NCI-H128 (cell line): ENCODE measurements at regions not wholly inside any gene's neighbourhood (a gene's known extent, or its start where the extent isn't known, plus 50 kb on each side); places are given as distances from the start of the nearest gene placed in this dataset.
"Not testable (repeated sequence)": the region's sequence is repeated elsewhere in the genome, so short reads cannot be mapped to it uniquely, and the experiment has no call there.

Experiments used
- DNase-seq: peaks from one replicate; lab custom pipeline; 2025; ENCODE audit not compliant: unreplicated experiment; lab: John Stamatoyannopoulos, UW

DNA sequence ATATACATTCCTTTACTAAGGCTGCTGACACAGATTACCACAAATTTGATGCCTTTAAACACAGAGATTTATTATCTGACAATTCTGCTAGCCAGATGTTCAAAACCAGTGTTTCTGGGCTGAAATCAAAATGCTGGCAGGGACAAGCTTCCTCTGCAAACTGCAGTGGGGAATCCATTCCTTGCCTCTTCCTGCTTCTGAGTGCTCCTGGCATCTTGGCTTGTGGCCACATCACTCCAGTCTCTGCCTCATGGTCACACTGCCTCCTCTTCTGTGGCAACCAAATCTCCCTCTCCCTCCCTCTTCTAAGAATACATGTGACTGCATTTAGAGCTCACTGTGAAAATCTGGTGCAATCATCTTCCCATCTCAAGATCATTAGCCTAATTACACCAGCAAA is 235.7 kb downstream of the TTC8 start:
- no peak for DNase-seq

DNA sequence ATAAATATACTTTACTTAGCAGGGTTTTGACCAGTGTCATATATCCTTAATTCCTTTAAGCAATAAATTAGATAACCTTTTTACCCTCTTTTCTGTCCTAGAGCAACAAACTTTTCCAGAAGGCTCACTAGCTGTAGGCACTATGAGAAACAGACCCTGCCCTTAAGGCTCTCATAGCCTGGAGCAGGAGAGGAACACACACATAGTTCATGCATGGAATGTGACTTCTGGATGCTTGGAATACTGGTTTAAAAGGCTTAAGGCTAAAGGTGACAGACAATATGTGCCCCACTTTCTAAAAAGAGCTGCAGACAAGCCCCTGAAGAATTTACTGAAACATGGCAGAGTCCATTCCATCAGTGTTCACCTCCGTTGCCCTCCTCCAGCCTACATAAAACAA is 237.2 kb downstream of the TTC8 start:
- no peak for DNase-seq

DNA sequence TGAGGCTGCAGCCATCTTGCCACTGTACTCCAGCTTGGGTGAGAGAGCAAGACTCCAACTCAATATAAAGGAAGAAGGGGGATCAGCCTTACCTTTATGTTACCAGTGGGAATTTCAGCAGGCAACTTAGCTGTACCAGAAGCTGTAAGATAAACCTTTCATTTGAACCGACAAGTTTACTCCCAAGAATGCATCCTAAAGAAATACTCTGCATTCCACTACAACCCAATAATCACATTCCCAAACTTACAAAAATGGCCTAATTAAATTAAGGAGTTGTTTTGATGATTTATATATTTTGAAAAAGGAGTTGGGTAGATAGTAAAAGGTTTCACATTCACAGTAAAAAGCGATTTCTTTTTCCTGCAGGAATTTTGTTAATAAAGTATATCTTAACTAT is 241.4 kb downstream of the TTC8 start:
- no peak for DNase-seq

DNA sequence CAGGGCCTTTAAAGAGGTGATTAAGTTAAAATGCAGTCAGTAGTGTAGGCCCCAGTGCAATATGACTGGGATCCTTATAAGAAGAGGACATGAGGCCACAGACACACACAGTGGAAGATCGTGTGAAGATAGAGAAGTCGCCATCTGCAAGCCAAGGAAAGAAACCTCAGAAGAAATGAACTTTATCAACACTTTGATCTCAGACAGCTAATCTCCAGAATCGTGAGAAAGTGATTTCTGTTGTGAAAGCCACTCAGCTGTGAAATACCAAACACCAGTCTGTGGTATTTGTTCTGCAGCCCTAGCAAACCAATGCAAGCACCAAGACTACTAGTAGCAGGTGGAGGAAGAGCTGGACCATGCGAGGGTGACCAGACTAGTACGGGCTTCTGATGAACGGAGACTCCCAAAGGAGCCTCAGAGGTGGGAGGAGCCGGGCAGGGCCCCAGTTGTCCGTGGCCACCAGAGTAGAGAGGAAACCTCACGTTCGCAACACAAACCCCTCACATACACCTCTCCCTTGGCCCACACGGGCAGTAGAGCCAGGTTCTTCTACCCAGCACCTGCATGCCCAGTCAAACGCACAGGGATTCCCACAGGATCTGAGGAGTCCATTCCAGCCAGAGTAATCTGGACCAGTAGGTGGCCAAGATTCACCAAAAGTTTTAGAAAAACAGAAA is 243.0 kb downstream of the TTC8 start:
- DNase-seq: no peak

DNA sequence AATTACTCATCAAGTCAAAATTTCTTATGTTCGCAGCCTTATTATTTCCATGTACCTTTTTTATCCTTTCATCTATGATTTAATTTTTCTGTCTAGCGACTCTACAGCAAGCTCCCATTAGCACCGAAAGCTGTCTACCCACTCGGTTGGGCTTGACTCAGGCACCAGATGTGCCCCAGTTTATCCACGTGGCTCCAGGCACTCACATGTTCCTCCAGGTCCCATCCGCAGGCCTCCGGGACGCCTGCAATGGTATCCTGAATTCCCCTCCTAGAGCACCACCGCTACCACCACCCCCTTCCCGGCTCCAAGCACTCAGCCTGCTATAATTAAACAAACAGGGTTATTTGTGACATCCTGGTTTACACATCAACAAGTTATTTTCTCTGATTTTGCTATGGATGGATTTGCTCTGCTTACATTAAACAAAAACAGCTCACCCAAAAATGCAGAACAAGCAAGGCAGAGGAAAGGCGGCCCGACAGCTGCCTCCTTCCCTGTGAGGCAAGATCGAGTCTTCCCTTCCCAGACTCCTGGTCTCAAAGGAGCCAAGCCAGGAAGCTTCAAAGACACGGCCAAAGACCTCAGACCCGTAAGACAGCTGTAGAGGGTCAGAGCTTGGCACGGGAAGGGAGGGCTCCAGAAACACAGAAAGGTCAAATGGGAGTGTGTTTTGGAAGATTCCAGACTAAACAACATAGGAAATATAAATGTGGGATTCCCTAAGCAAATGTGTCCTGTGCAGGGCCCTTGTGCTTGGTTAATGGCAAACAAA is 253.8 kb downstream of the TTC8 start:
- no peak for DNase-seq

DNA sequence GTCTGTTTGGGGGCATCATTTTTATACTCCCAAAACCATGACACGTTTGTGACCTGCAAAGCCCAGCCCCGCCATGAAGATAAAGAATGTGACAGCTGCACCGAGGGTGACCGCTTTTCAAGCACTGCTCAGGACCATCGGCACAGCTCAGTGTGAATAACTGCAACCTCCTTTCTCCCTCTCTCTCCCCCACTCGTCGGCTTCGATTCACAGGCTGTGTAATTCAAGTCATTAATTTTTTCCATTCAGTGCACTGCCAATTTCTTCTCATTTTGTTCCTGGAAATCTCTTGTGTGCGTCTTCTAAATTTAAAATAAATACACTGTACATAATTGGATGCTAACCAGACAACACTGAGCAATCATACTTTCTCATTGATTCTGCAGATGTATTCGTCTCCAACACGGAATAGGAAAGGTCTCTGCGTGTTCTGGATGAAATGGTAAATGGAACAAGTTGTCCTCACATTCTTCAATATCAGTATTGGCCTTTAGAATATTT is 260.8 kb downstream of the TTC8 start:
- no peak for DNase-seq

DNA sequence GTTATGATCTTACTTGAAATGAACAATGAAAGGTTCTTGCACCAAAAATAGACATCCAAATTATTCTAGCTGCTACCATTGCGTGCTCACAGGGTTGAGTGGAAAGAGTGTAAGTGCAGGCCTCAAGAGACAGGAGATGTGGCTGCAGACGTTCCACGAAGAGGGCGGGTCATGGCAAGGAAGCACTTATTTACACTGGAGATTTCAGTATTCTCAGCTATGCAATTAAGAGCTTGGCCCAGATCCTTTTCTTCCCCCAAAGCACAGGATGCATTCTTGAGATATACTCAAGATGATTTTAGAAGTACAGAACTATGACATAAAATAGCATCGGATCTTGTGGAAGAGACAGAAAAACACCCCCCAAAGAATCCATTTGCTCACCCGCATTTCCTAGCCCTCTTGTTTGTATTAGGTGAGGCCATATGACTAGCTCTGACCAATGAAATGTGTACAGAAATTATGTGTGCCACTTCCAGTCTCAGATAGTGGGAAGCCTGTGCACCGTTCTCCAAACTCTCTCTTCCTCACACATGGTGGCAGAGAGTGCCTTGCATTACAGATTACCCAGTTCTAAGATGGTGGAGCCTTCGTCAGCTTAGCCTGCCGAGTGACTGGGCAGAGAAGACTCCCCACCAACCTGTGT is 261.4 kb downstream of the TTC8 start:
- DNase-seq: no peak

DNA sequence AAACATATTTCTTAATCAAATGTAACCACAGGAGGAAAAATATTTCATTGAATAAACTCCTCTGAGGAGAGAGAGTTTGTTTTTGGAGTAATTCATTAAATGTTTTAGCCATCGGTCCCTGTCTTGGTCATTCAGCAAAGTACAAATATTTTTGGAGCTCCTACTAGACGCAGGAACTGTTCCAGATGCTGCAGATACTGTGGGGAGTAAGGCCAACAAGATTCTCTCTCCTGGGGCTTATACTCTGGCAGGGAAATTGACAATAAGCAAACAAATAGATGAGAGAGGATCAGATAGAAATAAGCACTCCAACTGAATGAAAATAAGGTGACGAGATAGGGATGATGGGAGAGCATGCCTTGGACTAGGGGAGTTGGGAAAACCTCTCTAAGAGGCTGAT is 264.1 kb downstream of the TTC8 start:
- DNase-seq: no peak

DNA sequence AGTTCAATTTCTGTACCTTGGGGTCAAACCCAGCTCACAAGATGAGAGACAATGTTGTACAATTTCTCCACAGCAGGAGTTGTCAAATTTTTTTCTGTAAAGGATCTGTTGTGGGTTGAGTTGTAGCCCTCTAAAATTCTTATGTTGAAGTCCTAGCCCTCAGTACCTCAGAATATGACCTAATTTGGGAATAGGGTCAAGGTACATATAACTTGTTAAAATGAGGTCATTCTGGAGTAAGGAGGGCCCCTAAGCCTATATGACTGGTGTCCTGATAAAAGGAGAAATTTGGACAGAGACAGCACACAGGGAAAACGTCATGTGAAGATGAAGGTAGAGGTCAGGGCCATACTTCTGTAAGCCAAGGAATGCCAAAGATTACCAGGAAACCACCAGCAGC is 264.9 kb downstream of the TTC8 start:
- DNase-seq: no peak

DNA sequence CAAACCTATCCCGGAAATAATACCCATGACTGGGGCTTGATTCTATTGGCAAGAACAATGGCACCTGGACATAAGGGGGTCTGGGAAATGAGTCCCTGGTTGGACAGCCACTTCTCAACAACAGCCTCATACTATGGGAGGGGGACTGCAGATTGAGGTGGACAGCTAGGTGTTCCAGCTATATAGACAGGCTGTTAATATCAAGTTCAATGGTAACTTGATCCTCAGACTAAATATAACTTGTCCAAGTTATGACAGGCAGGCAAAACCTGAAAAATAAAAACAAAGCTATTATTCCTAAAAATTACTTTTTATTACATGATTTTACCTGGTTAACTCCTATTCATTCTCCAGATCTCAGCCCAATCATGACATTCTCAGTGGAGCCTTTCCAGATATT is 267.3 kb downstream of the TTC8 start:
- DNase-seq: no peak

DNA sequence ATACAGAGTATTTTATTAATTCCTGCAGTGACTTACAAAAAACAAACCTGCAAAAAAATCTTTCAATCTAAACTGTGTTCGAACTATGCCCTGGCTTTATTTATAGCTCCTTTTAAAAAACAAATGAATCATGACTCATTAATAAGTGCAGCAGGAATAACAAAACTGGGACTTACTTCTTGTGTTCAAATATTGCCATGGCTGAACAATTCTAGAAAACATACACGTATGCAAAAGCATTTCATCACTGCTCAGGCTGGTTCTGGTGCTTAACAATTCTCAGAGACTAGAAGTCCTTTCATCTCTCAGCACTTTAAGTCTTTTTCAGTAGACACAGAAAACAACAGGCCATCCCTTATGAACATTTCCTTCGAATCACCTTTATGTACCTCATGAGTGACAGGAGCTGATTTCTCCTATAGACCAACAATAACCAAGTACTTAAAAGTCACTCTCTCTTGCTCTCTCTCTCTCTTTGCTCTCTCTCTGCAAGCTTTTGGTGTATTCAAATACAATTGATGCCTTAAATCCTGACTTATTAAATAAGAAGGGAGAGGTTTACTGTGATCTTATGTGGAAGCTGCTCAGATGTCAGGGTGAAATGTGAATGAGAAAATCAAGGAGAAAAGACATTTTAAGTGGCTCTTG is 268.8 kb downstream of the TTC8 start:
- DNase-seq: no peak

DNA sequence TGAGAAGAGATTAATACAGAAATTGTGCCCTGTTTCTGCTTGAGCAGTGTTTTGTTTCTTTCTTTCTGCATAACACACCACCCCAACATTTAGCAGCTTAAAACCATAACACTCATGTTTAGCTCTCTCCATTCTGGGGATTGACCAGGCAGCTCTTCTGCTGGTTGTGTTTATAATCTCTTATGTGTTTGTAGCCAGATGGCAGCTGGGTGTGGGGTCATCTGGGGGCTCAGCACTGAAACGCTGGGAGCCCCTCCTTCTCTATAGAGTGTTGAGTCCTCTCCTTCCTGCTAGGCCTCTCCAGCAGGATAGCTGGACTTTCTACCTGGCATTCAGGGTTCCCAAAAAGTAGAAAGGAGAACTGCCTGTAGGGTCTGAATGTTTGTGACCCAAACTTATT is 270.6 kb downstream of the TTC8 start:
- DNase-seq: no peak

DNA sequence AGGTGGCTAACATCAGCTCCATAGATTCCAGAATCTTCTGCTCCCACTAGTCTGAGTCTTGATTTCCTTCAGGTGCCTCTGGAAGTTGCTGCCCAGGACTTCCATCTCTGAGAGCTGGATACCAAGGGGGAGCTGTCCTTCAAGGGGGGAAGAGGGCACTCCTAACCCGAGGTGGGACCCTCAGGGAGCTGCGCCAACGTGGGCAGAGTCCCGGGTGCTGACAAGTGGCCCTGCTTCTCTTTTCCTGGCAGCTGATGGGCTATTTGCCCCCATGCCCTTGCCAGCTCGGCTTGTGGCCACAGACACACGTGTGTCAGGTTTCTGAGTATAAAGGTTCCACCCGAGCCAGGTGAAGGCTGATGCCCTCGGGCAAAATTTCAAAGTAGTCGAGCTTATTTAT is 272.5 kb downstream of the TTC8 start:
- no peak for DNase-seq

DNA sequence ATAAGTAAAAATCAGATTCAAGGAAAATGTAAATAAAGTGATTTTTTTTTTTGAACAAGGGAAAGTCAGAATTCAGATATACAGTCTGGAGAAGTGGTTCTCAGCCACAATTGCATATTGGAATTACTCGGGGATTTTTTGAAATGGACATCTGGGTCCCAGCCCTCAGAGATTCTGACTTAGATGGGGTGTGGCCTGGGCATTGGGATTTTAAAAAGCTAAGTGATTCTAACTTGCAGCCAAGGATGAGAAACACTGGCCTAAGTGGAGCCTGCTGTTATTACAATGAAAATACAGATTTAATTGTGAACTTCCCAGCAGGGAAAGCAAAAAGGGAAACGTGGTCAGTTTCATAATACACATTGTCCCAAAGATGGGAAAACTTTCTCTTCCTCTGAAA is 273.8 kb downstream of the TTC8 start:
- DNase-seq: no peak

DNA sequence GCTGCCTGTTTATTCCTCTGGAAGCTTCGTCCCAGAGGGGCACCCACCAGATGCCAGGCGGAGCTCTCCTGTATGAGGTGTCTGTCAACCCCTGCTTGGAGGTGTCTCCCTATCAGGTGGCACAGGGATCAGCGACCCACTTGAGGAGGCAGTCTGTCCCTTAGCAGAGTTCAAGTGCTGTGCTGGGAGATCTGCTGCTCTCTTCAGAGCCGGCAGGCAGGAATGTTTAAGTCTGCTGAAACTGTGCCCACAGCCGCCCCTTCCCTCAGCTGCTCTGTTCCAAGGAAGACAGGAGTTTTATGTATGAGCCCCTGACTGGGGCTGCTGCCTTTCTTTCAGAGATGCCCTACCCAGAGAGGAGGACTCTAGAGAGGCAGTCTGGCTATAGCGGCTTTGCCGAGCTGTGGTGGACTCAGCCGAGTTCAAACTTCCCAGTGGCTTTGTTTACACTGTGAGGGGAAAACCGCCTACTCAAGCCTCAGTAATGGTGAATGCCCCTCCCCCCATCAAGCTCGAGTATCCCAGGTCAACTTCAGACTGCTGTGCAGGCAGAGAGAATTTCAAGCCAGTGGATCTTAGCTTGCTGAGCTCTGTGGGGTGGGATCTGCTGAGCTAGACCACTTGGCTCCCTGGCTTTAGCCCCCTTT is 279.8 kb downstream of the TTC8 start:
- DNase-seq: not testable (repeated sequence)

DNA sequence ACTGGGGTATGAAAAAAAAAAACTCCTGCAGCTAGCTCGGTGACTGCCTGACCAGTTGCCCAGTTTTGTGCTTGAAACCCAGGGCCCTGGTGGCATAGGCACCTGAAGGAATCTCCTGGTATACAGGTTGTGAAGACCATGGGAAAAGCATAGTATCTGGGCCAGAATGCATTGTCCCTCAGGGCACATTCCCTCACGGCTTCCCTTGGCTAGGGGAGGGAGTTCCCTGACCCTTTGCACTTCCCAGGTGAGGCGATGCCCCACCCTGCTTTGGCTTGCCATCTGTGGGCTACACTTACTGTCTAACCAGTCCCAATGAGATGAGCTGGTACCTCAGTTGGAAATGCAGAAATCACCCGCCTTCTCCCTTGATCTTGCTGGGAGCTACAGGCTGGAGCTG is 280.4 kb downstream of the TTC8 start:
- not testable (repeated sequence) for DNase-seq
